GM12878 (cell line): ENCODE measurements at regions not wholly inside any gene's neighbourhood (a gene's known extent, or its start where the extent isn't known, plus 50 kb on each side); places are given as distances from the start of the nearest gene placed in this dataset.

ENCODE experiments used
- ATAC-seq: fragments of 200-7000 bp; cut with Tn5 transposase; 3 replicates; pipeline ENCODE4 v1.9.1; 2020; ENCODE audit warnings: mild to moderate bottlenecking, moderate library complexity
- BruUV-seq: library from RNA; stranded (reverse); fragments of 400-500 nt; replicated peaks from 2 replicates; lab custom pipeline; 2021; lab: Mats Ljungman, UMichigan
- CTCF ChIA-PET: fragments of 300-600 bp; sonication (Branson Sonifier 250); formaldehyde crosslinking; extraction: SDS; loops from one replicate; lab custom pipeline; 2021; ENCODE audit warnings: inconsistent platforms; lab: Yijun Ruan, JAX
- POLR2A ChIA-PET: fragments of 350-600 bp; formaldehyde crosslinking; extraction: SDS; loops from one replicate; lab custom pipeline; 2021; ENCODE audit warnings: inconsistent platforms; lab: Charles Lee
- RAD21 ChIA-PET: fragments of 300-600 bp; sonication (Branson Sonifier 250); formaldehyde crosslinking; loops from one replicate; lab custom pipeline; 2023; ENCODE audit warnings: antibody characterized with exemption; ENCODE audit not compliant: unreplicated experiment; lab: Charles Lee
- SMC1A ChIA-PET: fragments of 300-600 bp; sonication (Branson Sonifier 250); formaldehyde crosslinking; loops from one replicate; lab custom pipeline; 2023; ENCODE audit not compliant: unreplicated experiment, uncharacterized antibody; lab: Charles Lee
- DNase-seq: peaks from one replicate; pipeline ENCODE4 v3.0.0-alpha.2; 2011; ENCODE audit warnings: low read depth, low spot score
- FAIRE-seq: peaks from 3 replicates; lab custom pipeline; 2011; peaks lifted over from hg19 to GRCh38; lab: Jason Lieb, UNC
- H2AFZ ChIP-seq: 2 replicates; pipeline ENCODE4 v1.6.0; 2011; ENCODE audit warnings: low read depth, low read length, control low read depth; ENCODE audit not compliant: control insufficient read depth
- H3K27ac ChIP-seq: 2 replicates; pipeline ENCODE4 v1.5.1; 2011; ENCODE audit warnings: control low read depth; ENCODE audit not compliant: control insufficient read depth, insufficient read depth
- H3K27me3 ChIP-seq, 2 experiments: replicated peaks in 1 of 2; 2 replicates each; pipeline versions ENCODE4 v1.6.0 to v1.6.1; 2011; ENCODE audit warnings: low read length in 1 of 2; ENCODE audit not compliant: control insufficient read depth in 2 of 2, insufficient read depth in 2 of 2
- H3K36me3 ChIP-seq, 2 experiments: 2 replicates each; pipeline ENCODE4 v1.5.1; 2011; ENCODE audit warnings: low read length in 1 of 2; ENCODE audit not compliant: control insufficient read depth in 2 of 2, insufficient read depth in 2 of 2
- H3K4me1 ChIP-seq: 2 replicates; pipeline ENCODE4 v1.6.1; 2011; ENCODE audit warnings: mild to moderate bottlenecking, low read length, moderate library complexity, mixed read lengths; ENCODE audit not compliant: control insufficient read depth, insufficient read depth
- H3K4me2 ChIP-seq: 2 replicates; pipeline ENCODE4 v1.6.0; 2011; ENCODE audit warnings: control low read depth; ENCODE audit not compliant: control insufficient read depth, insufficient read depth
- H3K4me3 ChIP-seq: fragments of 200-600 bp; sonication (generic); 2 replicates; pipeline ENCODE4 v1.5.1; 2016
- H3K79me2 ChIP-seq: 2 replicates; pipeline ENCODE4 v1.6.0; 2011; ENCODE audit warnings: low read length; ENCODE audit not compliant: control insufficient read depth, insufficient read depth
- H3K9ac ChIP-seq: 2 replicates; pipeline ENCODE4 v1.8.0; 2011; ENCODE audit warnings: low read length, control low read depth, mixed read lengths; ENCODE audit not compliant: control insufficient read depth, insufficient read depth
- H3K9me3 ChIP-seq: replicated peaks from 3 replicates; pipeline ENCODE4 v1.5.1; 2011; ENCODE audit warnings: mild to moderate bottlenecking, low read length; ENCODE audit not compliant: control insufficient read depth, insufficient read depth
- H4K20me1 ChIP-seq: 2 replicates; pipeline ENCODE4 v1.6.0; 2011; ENCODE audit not compliant: control insufficient read depth, insufficient read depth
- POU2F2 ChIP-seq: IDR thresholded peaks from 3 replicates; pipeline ENCODE4 v1.6.1; 2011; ENCODE audit warnings: low read depth, mild to moderate bottlenecking, low read length, borderline replicate concordance
- STAT3 ChIP-seq: IDR thresholded peaks from 2 replicates; pipeline ENCODE4 v1.6.1; 2011; ENCODE audit warnings: low read depth, low read length, improper control_type of control experiment
- WGBS: methylation state at CpG from one replicate; pipeline ENCODE4 v1.1.6; 2016; ENCODE audit warnings: low lambda C conversion rate; ENCODE audit not compliant: insufficient replicate concordance, insufficient coverage; ENCODE audit errors: missing lambda C conversion rate; 5-methylcytosine and 5-hydroxymethylcytosine counted together
- in situ Hi-C: fragments of 300-500 bp; cut with MboI; formaldehyde crosslinking; loops from 9 replicates; pipeline ENCODE4 v1.14.3; 2018; ENCODE audit warnings: mixed read lengths
- intact Hi-C: fragments of 100-400 bp; cut with micrococcal nuclease; formaldehyde crosslinking; loops from one replicate; pipeline ENCODE4 v1.14.2; 2022; ENCODE audit not compliant: unreplicated experiment
- TF ChIP-seq, protein P1 (sequence below): IDR thresholded peaks from 2 replicates; pipeline ENCODE4 v1.6.1; 2011; ENCODE audit warnings: low read depth, mild to moderate bottlenecking, low read length, moderate library complexity, borderline replicate concordance; ENCODE audit errors: extremely low read depth

DNA sequence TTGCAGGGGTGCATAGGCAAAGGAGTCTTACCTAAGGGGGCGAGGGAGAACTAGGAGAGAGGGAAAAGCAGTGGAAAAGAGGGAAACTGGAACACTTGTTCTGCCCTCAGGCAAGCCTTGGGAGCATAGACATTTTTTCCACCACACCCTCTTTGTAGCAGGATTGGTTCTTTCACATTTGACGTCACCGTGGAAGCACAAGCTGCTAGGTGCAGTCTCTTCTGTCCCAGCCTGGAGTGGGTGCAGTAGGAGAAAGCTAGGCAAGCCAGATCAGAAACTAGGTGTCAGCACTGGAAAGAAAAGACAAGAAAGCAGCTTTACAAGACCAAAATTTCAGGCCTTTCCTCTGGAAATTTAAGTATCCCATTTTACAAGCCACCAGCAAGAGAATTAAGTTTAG is 440.4 kb downstream of the EFNA5 start:
- ChIA-PET RAD21 (no interaction called here), SMC1A (interaction anchor here (1.4 to 2.1 kb wide), 3 partner anchors 10 to 57 kb away, joined by 4 to 7 read pairs (median 6); no protein-coding TSS in a partner anchor), CTCF (interaction anchor here (1.4 kb wide), 1 partner anchor 18 kb away, joined by 4 read pairs; no protein-coding TSS in a partner anchor), POLR2A (no interaction called here)
- DNase-seq (no peak), ATAC-seq (no peak), FAIRE-seq (no peak)
- Histone ChIP-seq H2AFZ (no peak overlapping the region), H4K20me1 (no peaks in the 10 kb centered on the region), H3K4me3 (no peak overlapping the region), H3K4me2 (no peak overlapping the region), H3K4me1 (no peaks in the 10 kb centered on the region), H3K27me3 (no peaks in the 10 kb centered on the region), H3K79me2 (no peaks in the 10 kb centered on the region), H3K9me3 (no peaks in the 10 kb centered on the region; the same call in 2 of the 3 replicates), H3K9ac (no peak overlapping the region), H3K27ac (no peak overlapping the region), H3K36me3 (no peaks in the 10 kb centered on the region)
- WGBS, result 23% methylated on average over 3 of the region's 3 CpGs
- in situ Hi-C loops (no loop called here), intact Hi-C loops (no loop called here)
- TF ChIP-seq STAT3, result no peak
- BruUV-seq, result no TSS peak

DNA sequence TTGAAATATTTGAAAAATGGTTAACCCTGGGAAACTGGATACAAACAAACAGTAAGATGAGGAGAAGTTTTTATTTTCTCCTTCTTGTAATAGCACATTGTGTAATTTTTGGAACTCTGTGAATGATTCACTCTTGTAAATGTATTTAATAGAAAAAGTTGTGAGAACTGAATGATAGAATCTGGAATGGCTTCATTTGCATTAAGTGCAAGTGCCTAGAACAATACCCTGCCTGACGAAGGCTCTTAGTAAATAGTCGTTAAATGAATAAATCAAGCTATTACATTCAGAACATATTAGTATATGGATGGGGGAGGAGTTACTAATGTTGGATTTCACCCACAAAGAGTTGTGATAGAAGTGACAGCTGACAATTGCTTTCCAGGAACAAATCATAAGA is 442.5 kb downstream of the EFNA5 start:
- no peak for DNase-seq
- POLR2A ChIA-PET, result no interaction called here

More for the DNA sequence above, 442.5 kb downstream of the EFNA5 start:
- no peaks in the 10 kb centered on the region; the same call in 2 of the 3 replicates for H3K9me3 ChIP-seq
- WGBS, result 41% methylated on average over 2 of the region's 2 CpGs
- no peak overlapping the region for H3K4me2 ChIP-seq
- ChIA-PET CTCF (interaction anchor here (0.5 kb wide), 1 partner anchor 387 kb away, joined by 5 read pairs; no protein-coding TSS in a partner anchor), RAD21 (no interaction called here), SMC1A (interaction anchor here (1.3 to 1.5 kb wide), 3 partner anchors 10 to 20 kb away, joined by 4 to 6 read pairs (median 4); no protein-coding TSS in a partner anchor)
- H3K27me3 ChIP-seq, result no peaks in the 10 kb centered on the region
- ATAC-seq, result no peak
- TF ChIP-seq POU2F2, result no peak
- TF ChIP-seq, protein P1, sequence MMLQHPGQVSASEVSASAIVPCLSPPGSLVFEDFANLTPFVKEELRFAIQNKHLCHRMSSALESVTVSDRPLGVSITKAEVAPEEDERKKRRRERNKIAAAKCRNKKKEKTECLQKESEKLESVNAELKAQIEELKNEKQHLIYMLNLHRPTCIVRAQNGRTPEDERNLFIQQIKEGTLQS, result no peak
- no peaks in the 10 kb centered on the region for H3K79me2 ChIP-seq
- H4K20me1 ChIP-seq, result no peaks in the 10 kb centered on the region
- H3K4me3 ChIP-seq, result no peak overlapping the region
- FAIRE-seq, result no peak
- no TSS peak for BruUV-seq
- in situ Hi-C loops, result no loop called here
- no peaks in the 10 kb centered on the region for H3K4me1 ChIP-seq
- H3K27ac ChIP-seq, result no peak overlapping the region
- no peaks in the 10 kb centered on the region for H3K36me3 ChIP-seq
- H2AFZ ChIP-seq, result no peak overlapping the region
- intact Hi-C loops, result no loop called here
- no peak overlapping the region for H3K9ac ChIP-seq
